ENCODE measurements at regions not wholly inside any gene's neighbourhood (a gene's known extent, or its start where the extent isn't known, plus 50 kb on each side); places are given as distances from the start of the nearest gene placed in this dataset.
"Not testable (repeated sequence)": the region's sequence is repeated elsewhere in the genome, so short reads cannot be mapped to it uniquely, and the experiment has no call there.

GRCh38 chr14:56064513-56064912 is 53.7 kb upstream of the PELI2 start:
- Histone ChIP-seq H3K27me3 (ENCODE audit: insufficient read depth, low read length, poor library complexity, severe bottlenecking) (no peaks in the 10 kb centered on the region), H3K4me3 (ENCODE audit: low read length) (no peak overlapping the region), H3K9me3 (ENCODE audit: low read length) (no peaks in the 10 kb centered on the region), H3K4me1 (ENCODE audit: insufficient read depth, low read length) (no peaks in the 10 kb centered on the region), H3K36me3 (ENCODE audit: insufficient read depth, low read length) (no peaks in the 10 kb centered on the region), H3K27ac (ENCODE audit: low read depth, low read length) (no peak overlapping the region)
- CTCF ChIA-PET, result no interaction called here
- Mint-ChIP-seq H3K4me1 (no peaks in the 10 kb centered on the region), H3K36me3 (peaks cover 0 to 3% (median 0%) of the 10 kb centered on the region in 3 donors), H3K9me3 (no peaks in the 10 kb centered on the region), H3K27me3 (peaks cover 4 to 14% of the 10 kb centered on the region in 2 donors), H3K4me3 (peak overlapping the region in 1 of 7 donors; percentile 1), H3K27ac (no peak overlapping the region)
- POLR2A ChIA-PET, result no interaction called here
- no peak for DNase-seq

GRCh38 chr14:56065199-56065598 is 53.0 kb upstream of the PELI2 start:
- H3K27ac Mint-ChIP-seq; POLR2A ChIA-PET; H3K27me3 ChIP-seq (ENCODE audit: insufficient read depth, low read length, poor library complexity, severe bottlenecking); H3K36me3 Mint-ChIP-seq; DNase-seq; H3K4me1 ChIP-seq (ENCODE audit: insufficient read depth, low read length); H3K4me3 Mint-ChIP-seq; H3K9me3 Mint-ChIP-seq; H3K36me3 ChIP-seq (ENCODE audit: insufficient read depth, low read length); H3K4me1 Mint-ChIP-seq; H3K9me3 ChIP-seq (ENCODE audit: low read length); H3K27ac ChIP-seq (ENCODE audit: low read depth, low read length); H3K4me3 ChIP-seq (ENCODE audit: low read length); CTCF ChIA-PET: not testable (repeated sequence)
- H3K27me3 Mint-ChIP-seq, result peaks cover 4 to 14% of the 10 kb centered on the region in 2 donors

- Histone ChIP-seq H3K9me3 (ENCODE audit: low read length) (no peaks in the 10 kb centered on the region), H3K36me3 (ENCODE audit: insufficient read depth, low read length) (no peaks in the 10 kb centered on the region), H3K27ac (ENCODE audit: low read depth, low read length) (no peak overlapping the region), H3K4me3 (ENCODE audit: low read length) (no peak overlapping the region), H3K4me1 (ENCODE audit: insufficient read depth, low read length) (no peaks in the 10 kb centered on the region), H3K27me3 (ENCODE audit: insufficient read depth, low read length, poor library complexity, severe bottlenecking) (no peaks in the 10 kb centered on the region)
- DNase-seq, result no peak
- no peak overlapping the region for H3K4me3 Mint-ChIP-seq
- H3K9me3 Mint-ChIP-seq, result no peaks in the 10 kb centered on the region
- no peaks in the 10 kb centered on the region for H3K4me1 Mint-ChIP-seq
- H3K36me3 Mint-ChIP-seq, result peaks cover 0 to 3% (median 0%) of the 10 kb centered on the region in 3 donors
- POLR2A ChIA-PET, result no interaction called here
- H3K27ac Mint-ChIP-seq, result peak overlapping the region in 1 of 8 donors; percentile 14
- peaks cover 2 to 12% of the 10 kb centered on the region in 2 donors for H3K27me3 Mint-ChIP-seq
- CTCF ChIA-PET, result no interaction called here
Observed at GRCh38 chr14:56065621-56066290, 52.5 kb upstream of the PELI2 start.

All from CD8-positive, alpha-beta memory T cell (primary cell).